AG04449 (cell line): ENCODE measurements at regions not wholly inside any gene's neighbourhood (a gene's known extent, or its start where the extent isn't known, plus 50 kb on each side); places are given as distances from the start of the nearest gene placed in this dataset.

Experiments used
- CTCF ChIA-PET: fragments of 350-600 bp; formaldehyde crosslinking; extraction: SDS; loops from one replicate; lab custom pipeline; 2021; ENCODE audit warnings: antibody characterized with exemption; lab: Yijun Ruan, JAX
- POLR2A ChIA-PET: fragments of 400-600, 350-600 bp; formaldehyde crosslinking; extraction: SDS; loops from one replicate; lab custom pipeline; 2020; ENCODE audit warnings: antibody characterized with exemption, inconsistent platforms; lab: Yijun Ruan, JAX
- DNase-seq: peaks from one replicate; pipeline ENCODE4 v3.0.0-alpha.2; 2010; ENCODE audit warnings: low read depth, low spot score
- H3K4me3 ChIP-seq: 2 replicates; pipeline ENCODE4 v1.5.1; 2011; ENCODE audit warnings: low read depth, mild to moderate bottlenecking, control low read depth, low read length
- TF ChIP-seq, protein P1 (sequence below): IDR thresholded peaks from one replicate; pipeline ENCODE4 v1.5.1; 2011; ENCODE audit warnings: mild to moderate bottlenecking, moderate library complexity, low read length, control low read depth, inconsistent platforms; ENCODE audit not compliant: insufficient read depth; ENCODE audit errors: missing control alignments

DNA sequence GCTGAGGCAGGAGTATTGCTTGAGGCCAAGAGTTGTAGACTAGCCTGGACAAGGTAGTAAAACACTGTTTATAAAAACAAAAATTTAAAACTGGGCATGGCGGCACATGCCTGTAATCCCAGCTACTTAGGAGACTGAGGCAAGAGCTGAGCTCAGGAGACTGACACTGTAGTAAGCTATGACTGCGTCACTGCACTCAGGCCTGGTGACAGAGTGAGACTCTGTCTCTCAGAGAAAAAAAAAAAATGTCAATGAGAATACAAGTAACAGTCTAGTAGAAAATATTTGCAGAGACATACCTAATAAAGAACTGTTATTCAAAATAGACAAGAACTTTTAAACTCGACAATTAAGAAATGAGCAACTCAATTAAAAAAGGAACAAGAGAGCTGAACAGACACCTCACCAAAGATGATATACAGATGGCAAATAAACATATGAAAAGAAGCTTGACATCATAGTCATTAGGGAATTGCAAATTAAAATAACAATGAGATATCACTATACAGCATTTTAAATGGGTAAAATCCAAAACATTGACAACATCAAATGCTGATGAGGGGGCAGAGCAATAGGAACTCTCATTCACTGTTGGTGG lies 624.3 kb upstream of the ZEB2 start:
- DNase-seq = no peak
- ChIA-PET POLR2A (no interaction called here), CTCF (interaction anchor here (0.6 kb wide), 1 partner anchor 616 kb away, joined by 3 read pairs; no protein-coding TSS in a partner anchor)
- TF ChIP-seq, protein P1, sequence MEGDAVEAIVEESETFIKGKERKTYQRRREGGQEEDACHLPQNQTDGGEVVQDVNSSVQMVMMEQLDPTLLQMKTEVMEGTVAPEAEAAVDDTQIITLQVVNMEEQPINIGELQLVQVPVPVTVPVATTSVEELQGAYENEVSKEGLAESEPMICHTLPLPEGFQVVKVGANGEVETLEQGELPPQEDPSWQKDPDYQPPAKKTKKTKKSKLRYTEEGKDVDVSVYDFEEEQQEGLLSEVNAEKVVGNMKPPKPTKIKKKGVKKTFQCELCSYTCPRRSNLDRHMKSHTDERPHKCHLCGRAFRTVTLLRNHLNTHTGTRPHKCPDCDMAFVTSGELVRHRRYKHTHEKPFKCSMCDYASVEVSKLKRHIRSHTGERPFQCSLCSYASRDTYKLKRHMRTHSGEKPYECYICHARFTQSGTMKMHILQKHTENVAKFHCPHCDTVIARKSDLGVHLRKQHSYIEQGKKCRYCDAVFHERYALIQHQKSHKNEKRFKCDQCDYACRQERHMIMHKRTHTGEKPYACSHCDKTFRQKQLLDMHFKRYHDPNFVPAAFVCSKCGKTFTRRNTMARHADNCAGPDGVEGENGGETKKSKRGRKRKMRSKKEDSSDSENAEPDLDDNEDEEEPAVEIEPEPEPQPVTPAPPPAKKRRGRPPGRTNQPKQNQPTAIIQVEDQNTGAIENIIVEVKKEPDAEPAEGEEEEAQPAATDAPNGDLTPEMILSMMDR = no peak
- no peak overlapping the region for H3K4me3 ChIP-seq

DNA sequence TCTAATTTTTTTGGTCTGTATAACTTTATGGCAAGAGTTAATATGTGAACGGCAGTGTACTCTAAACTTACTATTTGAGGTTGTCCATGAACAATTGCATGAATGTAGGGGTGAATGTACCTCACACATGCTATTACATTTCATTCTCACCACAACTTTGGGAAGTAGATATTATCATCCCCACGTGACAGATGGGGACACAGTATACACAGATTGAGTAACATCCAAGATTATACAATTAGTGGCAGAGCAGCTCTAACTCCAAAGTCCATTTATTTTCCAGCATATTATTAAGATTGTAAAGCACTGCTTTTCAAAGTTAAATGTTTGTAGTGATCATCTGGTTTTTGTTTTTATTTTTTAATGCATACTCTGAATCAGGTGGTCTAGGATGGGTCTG lies 622.1 kb upstream of the ZEB2 start:
- ChIA-PET POLR2A (no interaction called here), CTCF (interaction anchor here (0.6 kb wide), 1 partner anchor 736 kb away, joined by 3 read pairs; no protein-coding TSS in a partner anchor)
- no peak overlapping the region for H3K4me3 ChIP-seq

DNA sequence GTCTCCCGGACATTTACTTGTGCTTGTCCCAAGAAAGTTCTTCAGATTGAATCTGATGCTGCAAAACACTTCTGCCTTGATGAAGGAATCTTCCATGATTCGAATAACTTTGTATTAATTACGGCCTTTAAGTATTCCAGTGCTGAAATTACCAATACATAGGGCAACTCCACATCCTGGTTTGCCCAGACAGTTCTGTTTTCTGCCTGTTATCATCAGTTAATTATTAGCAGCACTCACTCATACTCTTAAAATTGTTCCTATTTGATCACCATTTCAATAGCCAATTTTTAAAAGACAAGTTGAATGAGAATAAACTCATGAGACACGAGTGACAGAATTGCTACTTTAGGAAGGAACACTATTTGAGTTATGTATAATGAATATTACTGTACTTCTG lies 620.7 kb upstream of the ZEB2 start:
- H3K4me3 ChIP-seq = no peak overlapping the region
- ChIA-PET POLR2A (no interaction called here), CTCF (no interaction called here)
- TF ChIP-seq, protein P1 = no peak
- no peak for DNase-seq

More for the DNA sequence above, 622.1 kb upstream of the ZEB2 start:
- TF ChIP-seq, protein P1 = no peak
- DNase-seq = no peak

DNA sequence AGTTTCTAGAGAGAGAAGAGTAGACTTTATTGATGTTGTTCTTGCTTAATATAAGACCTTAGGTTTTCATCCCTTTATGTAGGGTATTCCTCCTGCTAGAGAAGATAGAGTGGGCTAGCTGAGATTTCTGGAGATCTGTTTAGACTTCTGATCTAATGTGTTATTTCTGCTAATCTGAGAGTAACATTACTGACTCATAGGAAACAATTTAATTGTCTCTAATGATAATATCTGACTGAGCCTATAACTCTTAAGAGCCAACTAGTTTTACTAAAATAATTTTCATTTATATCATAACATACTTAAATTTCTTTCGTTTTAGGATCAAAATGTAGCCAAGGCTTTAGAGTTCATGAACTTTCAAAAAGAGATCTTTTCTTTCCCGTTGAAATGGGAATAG lies 618.7 kb upstream of the ZEB2 start:
- CTCF ChIA-PET = no interaction called here

DNA sequence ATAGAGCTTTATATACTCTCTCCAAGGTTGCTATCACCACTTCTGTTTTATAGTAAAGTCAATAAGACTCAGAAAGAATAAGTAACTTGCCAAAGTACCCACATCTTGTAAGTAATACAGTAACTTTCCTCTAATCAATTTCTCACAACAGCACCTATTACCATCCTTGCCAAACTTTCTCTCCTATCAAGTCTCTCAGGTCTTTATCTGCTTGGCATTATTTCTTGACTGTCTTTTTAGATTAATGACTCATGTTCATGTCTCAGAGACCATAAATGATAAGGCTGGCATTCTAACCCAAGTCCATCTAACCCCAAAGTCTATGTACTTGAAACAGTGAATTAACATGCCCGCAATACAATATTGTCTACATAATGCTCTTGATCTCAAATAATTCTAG lies 618.0 kb upstream of the ZEB2 start:
- no peak overlapping the region for H3K4me3 ChIP-seq
- DNase-seq = no peak
- TF ChIP-seq, protein P1 = no peak
- CTCF ChIA-PET = no interaction called here
- POLR2A ChIA-PET = no interaction called here

More for the DNA sequence above, 618.7 kb upstream of the ZEB2 start:
- H3K4me3 ChIP-seq = no peak overlapping the region
- DNase-seq = no peak
- POLR2A ChIA-PET = no interaction called here
- TF ChIP-seq, protein P1 = no peak

DNA sequence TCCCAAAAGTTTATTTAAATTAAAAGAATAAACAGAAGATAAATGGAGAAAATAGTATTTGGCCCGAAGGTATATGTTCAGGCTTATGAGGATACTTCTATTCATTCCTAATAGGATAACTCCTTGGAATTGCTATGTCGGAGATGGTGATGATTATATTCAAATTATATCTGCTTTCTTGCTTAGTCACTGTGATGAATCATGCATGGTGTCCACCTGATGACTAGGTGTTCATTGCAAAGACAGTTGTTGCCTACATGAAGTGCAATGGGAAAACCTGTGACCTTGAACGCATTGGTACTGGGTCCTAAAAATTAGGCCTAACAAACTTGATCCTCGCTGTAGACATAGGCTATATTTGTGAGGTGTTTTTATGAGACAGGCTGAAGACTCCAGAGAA lies 617.3 kb upstream of the ZEB2 start:
- DNase-seq = no peak
- POLR2A ChIA-PET = no interaction called here
- TF ChIP-seq, protein P1 = no peak
- CTCF ChIA-PET = no interaction called here
- no peak overlapping the region for H3K4me3 ChIP-seq
